ENCODE measurements at regions not wholly inside any gene's neighbourhood (a gene's known extent, or its start where the extent isn't known, plus 50 kb on each side); places are given as distances from the start of the nearest gene placed in this dataset.
"Not testable (repeated sequence)": the region's sequence is repeated elsewhere in the genome, so short reads cannot be mapped to it uniquely, and the experiment has no call there.

- no peak for TF ChIP-seq CTCF (IDR thresholded peaks at IDR 0.05; ENCODE audit: borderline replicate concordance, insufficient read depth, low read depth, low read length)
- H3K4me3 ChIP-seq (ENCODE audit: low read depth, low read length), result no peak overlapping the region
Measured at GRCh38 chr10:51006686-51007085, 67.6 kb upstream of the PRKG1 start.

- H3K4me3 ChIP-seq (ENCODE audit: low read depth, low read length), result no peak overlapping the region
- no peak for TF ChIP-seq CTCF (IDR thresholded peaks at IDR 0.05; ENCODE audit: borderline replicate concordance, insufficient read depth, low read depth, low read length)
Measured at GRCh38 chr10:51007781-51008180, 66.5 kb upstream of the PRKG1 start.

- TF ChIP-seq CTCF (IDR thresholded peaks at IDR 0.05; ENCODE audit: borderline replicate concordance, insufficient read depth, low read depth, low read length), result no peak
- no peak overlapping the region for H3K4me3 ChIP-seq (ENCODE audit: low read depth, low read length)
Measured at GRCh38 chr10:51008346-51008745, 65.9 kb upstream of the PRKG1 start.

GRCh38 chr10:51010977-51011376, 63.3 kb upstream of the PRKG1 start:
- no peak overlapping the region for H3K4me3 ChIP-seq (ENCODE audit: low read depth, low read length)
- TF ChIP-seq CTCF (IDR thresholded peaks at IDR 0.05; ENCODE audit: borderline replicate concordance, insufficient read depth, low read depth, low read length), result peak; percentile 62

GRCh38 chr10:51012073-51012472, 62.2 kb upstream of the PRKG1 start:
- TF ChIP-seq CTCF (IDR thresholded peaks at IDR 0.05; ENCODE audit: borderline replicate concordance, insufficient read depth, low read depth, low read length), result no peak

GRCh38 chr10:51014680-51015389, 59.5 kb upstream of the PRKG1 start:
- no peak overlapping the region for H3K4me3 ChIP-seq (ENCODE audit: low read depth, low read length)
- no peak for TF ChIP-seq CTCF (IDR thresholded peaks at IDR 0.05; ENCODE audit: borderline replicate concordance, insufficient read depth, low read depth, low read length)

More at GRCh38 chr10:51012073-51012472, 62.2 kb upstream of the PRKG1 start:
- no peak overlapping the region for H3K4me3 ChIP-seq (ENCODE audit: low read depth, low read length)

GRCh38 chr10:51015390-51015754, 58.9 kb upstream of the PRKG1 start:
- H3K4me3 ChIP-seq (ENCODE audit: low read depth, low read length), result not testable (repeated sequence)

Data from GM12875 (cell line).